ENCODE measurements at regions not wholly inside any gene's neighbourhood (a gene's known extent, or its start where the extent isn't known, plus 50 kb on each side); places are given as distances from the start of the nearest gene placed in this dataset.
A peak's percentile ranks its signal among the peaks of the same experiment; 100 is the strongest.

DNA sequence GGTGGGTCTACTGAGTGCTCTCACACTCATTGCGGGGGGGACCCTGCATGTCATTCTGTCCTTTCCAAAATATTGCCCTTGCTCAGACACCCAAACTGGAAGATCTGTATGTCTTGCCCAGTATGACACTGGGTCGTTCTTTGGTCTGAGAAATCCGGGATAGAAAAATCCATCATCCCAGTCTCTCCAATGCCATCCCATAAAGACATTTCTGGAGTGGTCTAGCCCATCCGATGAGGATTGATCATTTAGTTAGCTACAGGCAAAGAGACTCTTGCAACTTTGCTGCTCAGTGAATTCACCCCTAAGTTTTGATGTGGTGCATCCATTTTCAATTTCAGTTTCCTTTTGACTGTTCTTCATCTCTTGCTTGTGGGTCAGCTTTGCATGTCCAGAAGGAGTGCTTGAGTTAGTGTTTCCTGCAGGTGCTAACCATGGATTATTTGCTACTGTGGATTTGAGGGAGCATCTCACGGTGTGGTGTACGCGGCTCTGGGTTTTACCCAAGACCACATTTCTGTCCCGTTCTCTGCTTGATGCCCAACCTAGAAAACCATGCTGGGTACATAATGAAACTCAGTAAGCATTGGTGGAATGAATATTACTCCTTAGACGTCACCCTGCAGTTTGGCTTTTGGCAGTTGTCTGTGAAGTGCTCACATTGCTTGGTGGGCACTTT, 247.0 kb upstream of the MKI67 start:
- DNase-seq (ENCODE audit: low read depth, low spot score) = no peak

DNA sequence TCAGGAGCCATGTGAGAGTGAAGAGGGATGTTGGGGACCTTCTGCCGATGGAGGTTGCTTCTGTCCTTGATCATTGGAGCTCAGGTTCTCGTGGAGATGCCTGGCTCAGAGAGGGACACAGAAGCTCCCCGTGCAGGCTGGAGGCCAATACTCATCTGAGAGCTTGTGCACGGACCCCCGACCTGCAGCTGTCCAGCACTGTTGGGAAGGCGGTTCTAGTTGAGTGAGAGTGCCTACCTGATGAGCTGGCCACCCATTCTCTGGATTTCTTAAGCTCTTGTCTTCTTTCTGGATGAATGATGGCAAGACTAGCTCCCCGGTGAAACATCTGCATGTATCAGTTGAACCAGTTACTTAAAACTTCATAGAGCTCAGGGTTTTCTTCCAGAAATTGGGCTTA, 247.6 kb upstream of the MKI67 start:
- no peak for DNase-seq (ENCODE audit: low read depth, low spot score)

DNA sequence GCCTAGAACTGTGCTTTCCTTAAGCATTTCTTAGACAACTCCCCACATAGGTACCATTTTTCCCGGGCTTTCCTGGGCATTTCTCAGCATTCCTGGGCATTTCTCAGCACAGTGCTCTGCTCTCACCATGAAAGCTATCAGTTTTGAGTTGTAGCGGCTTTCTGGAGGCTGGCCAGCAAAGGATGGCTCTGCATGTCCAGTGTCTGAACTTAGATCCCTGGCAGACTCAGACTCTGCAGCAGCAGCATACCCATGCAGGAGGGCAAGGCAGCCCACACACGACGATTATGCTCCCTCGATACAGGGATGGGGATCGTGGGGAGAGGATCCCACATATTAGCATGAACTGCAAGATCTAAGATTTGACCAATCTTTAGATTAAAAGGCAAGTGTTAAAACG, 248.9 kb upstream of the MKI67 start:
- no peak for DNase-seq (ENCODE audit: low read depth, low spot score)

DNA sequence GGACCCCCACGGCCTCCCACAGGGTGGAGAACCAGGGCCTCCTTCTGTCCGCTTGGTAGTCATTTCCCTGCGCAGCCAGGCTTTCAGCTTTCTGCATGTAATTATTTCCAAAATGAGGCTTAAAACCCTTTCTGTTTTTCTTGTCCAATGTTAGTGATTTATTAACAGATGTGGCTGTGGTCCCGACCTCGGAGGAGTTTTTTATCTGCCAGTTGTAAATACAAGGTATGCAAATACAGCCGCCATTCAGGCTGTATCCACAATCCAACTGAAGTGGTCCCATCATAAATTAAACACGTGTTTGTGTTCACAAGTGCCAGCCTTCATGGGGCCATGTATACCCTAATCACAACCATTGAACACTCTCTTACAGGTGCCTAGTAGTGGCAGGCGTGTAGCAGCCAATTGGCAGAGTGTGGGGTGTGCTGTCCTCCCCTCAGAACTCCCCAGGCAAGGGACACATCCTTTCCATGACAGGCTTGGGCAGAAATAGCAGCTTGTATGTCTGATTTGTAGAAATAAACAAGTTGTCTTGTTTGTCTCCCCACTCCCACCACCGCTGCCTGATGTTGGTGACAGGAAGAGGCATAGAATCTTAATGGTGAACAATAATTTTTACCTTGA, 251.3 kb upstream of the MKI67 start:
- DNase-seq (ENCODE audit: low read depth, low spot score) = no peak

DNA sequence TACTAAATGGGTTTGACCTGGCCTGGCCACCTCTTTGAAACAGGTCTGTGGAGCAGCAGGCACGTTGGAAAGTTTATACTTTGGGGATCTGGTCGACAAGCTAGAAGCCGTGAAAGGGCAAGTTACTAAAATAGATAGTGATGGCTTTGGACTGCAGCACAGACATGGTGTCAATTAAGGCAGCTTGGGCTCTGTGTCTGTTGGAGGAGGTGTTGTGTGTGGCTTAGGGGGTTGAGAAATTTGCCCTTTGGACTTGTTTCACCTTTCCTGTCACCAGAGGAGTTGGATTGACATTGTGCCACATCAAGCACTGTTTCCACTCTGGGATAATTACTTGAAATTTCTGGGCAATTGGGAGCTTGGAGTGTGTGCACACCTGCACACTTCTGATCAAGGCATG, 251.8 kb upstream of the MKI67 start:
- no peak for DNase-seq (ENCODE audit: low read depth, low spot score)

DNA sequence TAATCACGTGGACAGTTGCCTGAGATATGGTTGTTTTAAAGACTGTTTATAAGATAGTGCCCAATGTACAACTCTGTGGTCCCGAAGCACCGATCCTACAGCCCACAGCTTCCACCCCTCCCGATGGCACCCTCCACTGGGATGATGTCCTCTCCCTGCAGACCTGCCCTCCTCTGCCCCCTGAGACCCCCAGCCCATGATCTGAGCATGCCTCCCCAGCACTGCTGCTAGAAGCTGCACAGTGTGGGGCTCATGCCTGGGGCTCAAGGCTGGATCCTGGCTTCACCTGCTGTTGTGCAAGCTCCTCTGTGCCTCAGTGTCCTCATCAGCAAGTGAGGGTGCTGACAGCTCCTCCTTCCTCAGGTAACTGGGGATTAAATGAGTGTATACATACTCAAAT, 254.7 kb upstream of the MKI67 start:
- DNase-seq (ENCODE audit: low read depth, low spot score) = no peak

GRCh38 chr10:128382225-128382624, 256.0 kb upstream of the MKI67 start:
- DNase-seq (ENCODE audit: low read depth, low spot score) = no peak

GRCh38 chr10:128384831-128385230, 258.6 kb upstream of the MKI67 start:
- no peak for DNase-seq (ENCODE audit: low read depth, low spot score)

DNA sequence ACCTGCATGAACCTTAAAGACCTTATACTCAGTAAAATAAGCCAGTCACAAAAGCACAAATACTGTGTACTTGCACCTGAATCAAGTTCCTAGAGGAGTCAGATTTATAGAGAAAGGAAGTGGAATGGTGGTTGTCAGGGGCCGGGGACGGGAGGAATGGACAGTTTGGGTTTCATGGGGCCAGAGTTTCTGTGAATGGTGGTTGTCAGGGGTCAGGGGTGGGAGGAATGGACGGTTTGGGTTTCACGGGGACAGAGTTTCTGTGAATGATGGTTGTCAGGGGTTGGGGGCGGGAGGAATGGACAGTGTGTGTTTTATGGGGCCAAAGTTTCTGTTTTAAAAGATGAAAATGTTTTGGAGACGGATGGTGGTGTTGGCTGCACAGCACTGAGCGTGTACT, 260.0 kb upstream of the MKI67 start:
- DNase-seq (ENCODE audit: low read depth, low spot score) = no peak

- no peak for DNase-seq (ENCODE audit: low read depth, low spot score)
These were observed 260.8 kb upstream of the MKI67 start for GRCh38 chr10:128386816-128387604.

GRCh38 chr10:128390596-128390995, 264.4 kb upstream of the MKI67 start:
- DNase-seq (ENCODE audit: low read depth, low spot score) = no peak

GRCh38 chr10:128393546-128393945, 267.3 kb upstream of the MKI67 start:
- DNase-seq (ENCODE audit: low read depth, low spot score) = no peak

- no peak for DNase-seq (ENCODE audit: low read depth, low spot score)
These were observed 271.9 kb upstream of the MKI67 start for GRCh38 chr10:128398118-128398517.

DNA sequence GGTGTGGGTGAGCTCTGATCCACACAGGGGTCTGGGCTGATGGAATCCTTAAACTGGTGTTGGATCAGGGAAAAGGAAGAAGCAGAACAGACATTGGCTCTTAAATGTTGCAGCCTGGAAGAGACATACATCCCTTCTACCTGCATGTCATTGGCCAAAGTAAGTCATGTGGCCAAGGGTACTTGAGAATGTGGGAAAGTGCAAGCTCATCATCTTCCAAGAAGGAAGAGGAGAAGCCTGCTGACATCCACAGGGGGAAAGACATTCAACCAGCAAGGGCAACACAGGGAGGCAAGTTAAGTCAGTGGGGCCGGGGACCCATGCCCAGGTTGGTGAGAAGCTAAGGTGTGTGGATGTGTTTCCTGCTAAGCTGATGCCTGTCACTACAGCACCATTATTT, 272.8 kb upstream of the MKI67 start:
- DNase-seq (ENCODE audit: low read depth, low spot score) = peak; percentile 6

DNA sequence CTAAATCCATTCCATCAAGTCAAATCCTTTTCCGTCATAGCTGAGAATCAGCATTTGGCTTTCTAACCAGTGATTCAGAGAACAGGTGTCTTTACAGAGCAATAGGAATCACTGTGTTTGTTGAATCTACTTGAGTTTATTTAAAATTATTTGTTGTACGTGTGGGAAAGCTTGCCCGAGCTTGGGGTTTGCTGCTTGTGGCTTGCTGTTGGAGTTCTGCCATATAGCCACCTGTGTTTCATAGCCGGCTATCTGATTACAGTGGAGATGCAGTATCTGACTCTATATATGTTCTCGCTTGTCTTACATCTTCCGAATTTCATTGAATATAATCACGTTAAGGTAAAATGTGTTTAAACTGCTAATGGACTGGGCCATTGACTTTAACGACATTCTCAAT, 274.3 kb upstream of the MKI67 start:
- no peak for DNase-seq (ENCODE audit: low read depth, low spot score)

DNA sequence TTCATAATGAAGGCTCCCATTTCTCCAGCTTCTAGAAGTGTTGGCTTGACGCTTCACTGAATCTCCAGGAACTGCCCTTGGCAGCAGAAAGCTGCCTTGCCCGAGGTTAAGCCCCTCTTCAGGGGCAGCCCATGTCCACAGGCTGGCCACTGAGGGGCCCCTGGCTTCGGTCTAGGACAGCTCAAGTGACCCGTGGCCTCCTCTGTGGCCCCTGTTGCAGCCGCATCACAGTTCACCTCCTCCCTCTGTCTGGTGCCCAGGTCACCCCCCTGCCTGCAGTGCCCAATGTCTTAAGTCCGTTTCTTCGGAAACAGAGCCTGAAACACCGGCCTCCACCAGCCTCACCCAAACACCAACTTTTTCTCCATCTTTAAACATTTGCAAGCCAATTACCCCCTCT, 279.2 kb upstream of the MKI67 start:
- DNase-seq (ENCODE audit: low read depth, low spot score) = no peak

GRCh38 chr10:128411643-128412042, 285.4 kb upstream of the MKI67 start:
- DNase-seq (ENCODE audit: low read depth, low spot score) = no peak

- DNase-seq (ENCODE audit: low read depth, low spot score) = no peak
These were observed 288.3 kb upstream of the MKI67 start for GRCh38 chr10:128414568-128414967.

- DNase-seq (ENCODE audit: low read depth, low spot score) = no peak
These were observed 290.0 kb upstream of the MKI67 start for GRCh38 chr10:128416231-128416630.

GRCh38 chr10:128417826-128418225, 291.6 kb upstream of the MKI67 start:
- DNase-seq (ENCODE audit: low read depth, low spot score) = no peak

- no peak for DNase-seq (ENCODE audit: low read depth, low spot score)
These were observed 292.6 kb upstream of the MKI67 start for GRCh38 chr10:128418819-128419218.

DNA sequence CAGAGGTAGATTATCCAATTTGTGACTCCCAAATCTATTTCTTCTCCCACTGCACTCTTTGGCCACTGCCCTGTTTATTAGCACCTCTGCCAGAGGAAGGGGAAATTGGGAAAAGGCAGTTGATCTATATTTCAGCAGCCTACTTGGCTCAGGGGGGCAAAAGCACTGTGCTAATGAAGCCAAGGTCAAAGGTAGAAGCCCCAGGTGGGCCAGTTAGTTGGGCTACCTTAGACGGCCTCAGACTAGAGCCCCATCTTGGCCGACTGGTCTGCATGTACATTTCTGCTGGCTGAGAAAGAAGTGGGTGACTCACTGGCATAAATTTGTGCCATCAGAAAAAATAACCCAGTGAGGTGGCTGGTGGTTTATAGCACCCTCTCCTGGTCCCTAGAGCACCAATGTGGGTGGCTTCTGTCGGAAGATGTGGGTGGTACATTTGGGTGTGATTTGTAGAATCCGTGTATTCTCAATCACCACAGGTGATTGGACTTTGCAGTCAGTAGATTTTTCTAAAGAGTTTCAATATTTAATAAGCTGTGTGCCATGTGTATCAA, 293.3 kb upstream of the MKI67 start:
- DNase-seq (ENCODE audit: low read depth, low spot score) = no peak

DNA sequence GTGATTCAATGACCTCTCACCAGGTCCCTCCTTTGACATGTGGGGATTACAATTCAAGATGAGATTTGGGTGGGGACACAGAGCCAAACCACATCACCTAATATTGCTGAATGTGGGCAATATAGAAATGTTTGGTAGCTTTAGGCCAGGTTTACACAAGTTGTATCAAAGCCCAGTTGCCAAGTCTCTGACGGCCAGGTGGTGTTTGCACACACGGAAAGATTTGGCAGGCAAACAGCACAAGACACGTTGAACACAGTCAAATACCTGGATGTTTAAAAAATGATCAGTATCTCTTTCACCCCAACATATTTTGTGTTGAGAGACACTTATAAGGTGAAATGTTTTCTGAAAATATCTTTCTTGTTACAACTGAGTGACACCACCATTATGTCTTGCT, 294.4 kb upstream of the MKI67 start:
- DNase-seq (ENCODE audit: low read depth, low spot score) = no peak
